DMS153 (cell line): ENCODE measurements at regions not wholly inside any gene's neighbourhood (a gene's known extent, or its start where the extent isn't known, plus 50 kb on each side); places are given as distances from the start of the nearest gene placed in this dataset.
"Not testable (repeated sequence)": the region's sequence is repeated elsewhere in the genome, so short reads cannot be mapped to it uniquely, and the experiment has no call there.

Experiments
- DNase-seq: peaks from one replicate; lab custom pipeline; 2025; lab: John Stamatoyannopoulos, UW

DNA sequence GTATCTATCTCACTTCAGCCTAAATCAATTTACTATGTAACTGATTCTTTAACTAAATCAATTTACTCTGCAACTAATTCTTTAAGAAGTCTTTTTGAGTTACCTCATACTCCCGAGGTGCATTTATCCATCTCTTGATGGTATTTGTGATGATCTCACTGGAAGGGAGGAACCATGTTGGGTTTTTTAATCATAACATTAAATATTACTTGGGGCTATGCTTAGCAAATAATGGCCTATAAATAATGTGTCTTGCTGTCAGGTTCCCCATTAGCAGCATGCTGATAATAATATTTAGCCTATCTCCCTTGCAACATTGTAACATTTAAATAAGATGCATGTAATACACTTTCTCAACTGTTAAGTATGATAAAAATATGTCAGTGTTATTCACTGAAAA, 411.3 kb downstream of the SLITRK1 start:
- no peak for DNase-seq

DNA sequence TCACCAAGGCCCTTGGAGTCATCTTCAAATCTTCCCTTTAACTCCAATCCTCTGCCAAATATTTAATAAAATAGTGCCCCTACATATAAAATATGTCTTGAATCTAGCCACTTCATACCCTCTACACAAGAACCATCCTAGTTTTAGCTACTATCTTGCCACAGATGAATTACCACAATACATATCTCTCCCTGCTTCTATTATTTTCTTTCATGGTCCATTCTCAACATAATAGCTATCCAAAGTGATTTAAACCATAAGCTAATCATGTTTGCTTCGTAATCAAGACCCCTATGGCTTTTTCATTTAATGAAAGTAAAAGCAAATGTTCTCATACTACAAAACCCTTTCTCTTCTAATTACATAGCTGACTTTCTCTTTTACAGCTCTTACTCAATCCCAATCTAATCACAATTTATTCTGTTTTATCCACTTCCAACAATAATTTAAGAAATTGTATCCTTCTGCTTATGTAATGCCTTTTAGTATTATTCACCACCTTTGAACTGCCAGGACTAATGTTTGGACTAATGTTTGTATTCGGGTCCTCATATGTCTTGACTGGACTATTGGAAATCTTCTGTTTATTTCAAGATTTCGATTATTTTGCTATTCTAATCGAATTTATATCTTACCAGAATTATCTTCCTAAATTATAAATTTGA, 412.0 kb downstream of the SLITRK1 start:
- DNase-seq, result no peak

DNA sequence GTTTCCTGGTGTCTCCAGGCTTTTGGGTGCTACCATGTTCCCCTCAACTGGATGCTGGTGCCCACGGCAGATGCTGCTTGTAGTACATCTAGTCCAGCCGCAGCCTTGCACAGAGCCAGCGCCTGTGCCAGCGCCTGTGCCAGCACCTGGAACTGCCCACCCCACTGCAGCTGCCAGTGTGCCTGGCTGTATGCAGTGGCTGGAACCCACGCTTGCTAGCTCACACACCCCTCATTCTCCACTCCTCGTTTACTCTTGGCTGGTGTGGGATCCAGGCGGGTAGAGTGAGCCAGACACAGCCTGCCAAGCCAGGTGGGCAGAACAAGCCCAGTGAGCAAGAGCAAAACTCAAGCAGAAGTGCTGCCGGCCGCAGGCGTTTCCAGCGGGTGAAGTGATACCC, 428.6 kb downstream of the SLITRK1 start:
- no peak for DNase-seq

DNA sequence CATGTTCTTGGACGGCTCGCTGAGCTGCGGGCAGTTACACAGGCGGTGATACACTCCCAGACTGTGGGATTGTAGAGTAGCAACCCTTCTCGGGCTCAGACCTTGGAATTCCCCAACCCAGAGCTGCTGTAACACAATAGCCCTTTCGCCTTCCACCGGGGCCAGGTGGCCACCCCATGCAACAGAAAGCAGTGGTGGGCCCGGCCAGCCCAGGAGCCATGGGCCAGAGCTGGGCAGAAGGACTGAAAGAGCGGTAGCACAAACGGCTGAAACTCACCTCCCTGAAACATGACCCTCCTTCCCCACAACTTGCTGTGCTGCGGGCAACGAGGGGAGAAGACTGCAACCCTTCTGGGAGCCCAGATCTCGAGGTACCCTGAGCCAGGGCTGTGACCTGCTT, 429.0 kb downstream of the SLITRK1 start:
- DNase-seq, result no peak

DNA sequence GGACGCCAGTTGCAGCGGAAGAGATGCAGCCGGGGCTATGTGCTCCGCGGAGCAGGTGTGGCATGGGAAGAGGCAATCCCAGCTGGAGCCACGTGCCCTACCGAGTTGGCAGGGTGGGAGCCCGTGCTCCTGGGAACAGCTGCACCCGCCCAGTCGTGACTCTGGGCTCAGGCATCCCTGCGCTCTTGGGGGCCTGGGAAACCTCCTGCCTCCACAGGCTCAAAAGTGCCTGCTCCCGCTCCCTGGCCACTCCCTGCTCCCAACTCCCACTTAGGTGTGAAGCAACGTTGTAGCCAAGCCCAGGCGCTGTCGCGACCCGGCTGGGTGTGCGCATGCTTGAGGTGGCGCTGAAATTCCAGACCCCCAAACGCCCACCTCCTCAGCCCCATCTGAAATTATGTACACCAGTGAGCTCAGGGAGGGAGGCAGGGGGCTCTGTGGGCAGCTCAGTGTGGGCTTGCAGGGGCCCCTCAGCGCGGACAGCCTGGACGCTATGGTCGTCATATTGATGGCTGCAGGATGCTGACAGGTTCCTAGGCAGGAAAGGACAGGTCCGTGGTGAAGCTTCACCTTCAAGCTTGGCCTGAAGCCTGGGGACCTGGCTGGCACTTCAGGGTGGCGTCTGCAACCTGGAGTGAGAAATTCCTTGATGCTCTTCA, 429.9 kb downstream of the SLITRK1 start:
- DNase-seq, result no peak

DNA sequence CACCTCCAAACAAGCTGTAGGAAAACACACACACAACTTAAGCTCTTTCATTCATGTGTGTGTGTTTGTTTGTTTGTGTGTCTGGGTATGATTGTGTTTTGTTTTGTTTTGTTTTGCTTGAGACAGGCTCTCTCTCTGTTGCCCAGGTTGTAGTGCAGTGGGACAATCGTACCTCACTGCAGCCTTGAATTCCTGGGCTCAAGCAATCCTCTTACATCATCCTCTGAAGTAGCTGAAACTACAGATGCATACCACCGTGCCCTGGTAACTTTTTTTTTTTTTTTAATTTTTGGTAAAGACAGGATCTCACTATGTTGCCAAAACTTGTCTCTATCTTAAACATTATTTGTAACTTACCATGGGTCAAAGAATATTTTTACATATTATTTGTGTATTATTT, 431.7 kb downstream of the SLITRK1 start:
- DNase-seq, result no peak

DNA sequence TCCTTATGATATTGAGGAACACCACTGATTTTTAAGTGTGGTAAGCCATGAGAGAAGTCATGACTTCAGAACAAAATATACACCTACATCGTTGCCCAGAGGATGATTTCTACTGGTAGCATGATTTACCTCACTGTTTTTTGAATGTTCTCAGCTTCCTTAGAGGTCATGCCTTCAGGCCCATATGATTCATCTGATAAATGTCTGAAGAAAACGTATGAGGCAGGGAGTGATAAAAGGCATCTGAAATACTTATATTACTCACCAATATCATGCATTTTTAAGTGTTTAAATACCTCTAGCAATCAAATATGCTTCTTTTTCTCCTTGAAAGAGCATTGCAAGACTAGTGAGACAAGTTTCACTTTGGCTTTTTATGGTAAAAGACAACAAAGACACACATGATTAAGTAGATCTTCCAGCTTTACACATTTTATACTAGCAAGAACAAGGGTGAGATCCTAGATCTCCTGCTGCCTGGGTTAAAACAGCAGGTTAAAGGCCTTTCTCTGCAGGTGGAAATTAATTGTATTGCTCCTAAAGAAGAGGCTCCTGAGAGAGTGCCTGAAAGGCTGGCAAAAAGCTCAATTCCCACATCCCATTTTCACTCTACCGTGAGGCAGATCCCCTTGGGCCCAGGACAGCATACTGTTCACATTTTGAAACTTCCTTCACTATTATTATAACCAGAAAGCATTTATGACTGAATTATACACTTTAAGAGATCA, 432.4 kb downstream of the SLITRK1 start:
- no peak for DNase-seq

DNA sequence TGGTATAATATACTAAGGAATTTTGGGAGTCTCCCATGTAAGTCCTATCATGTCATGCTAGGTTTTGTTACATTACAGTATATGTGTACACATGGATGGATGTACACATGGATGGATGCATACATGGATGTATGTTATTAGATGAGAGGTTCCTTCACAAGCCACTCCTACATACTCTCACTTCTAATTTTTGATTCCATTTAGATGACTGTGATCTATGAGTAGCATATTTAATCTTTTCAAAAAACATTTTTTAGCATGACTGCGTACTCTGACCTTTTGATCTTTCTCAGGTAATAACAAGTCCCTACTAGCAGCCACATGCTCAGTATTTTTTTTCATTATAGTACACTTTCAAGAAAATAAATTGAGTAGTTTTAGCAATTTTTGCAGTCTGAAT, 441.8 kb downstream of the SLITRK1 start:
- DNase-seq, result no peak

DNA sequence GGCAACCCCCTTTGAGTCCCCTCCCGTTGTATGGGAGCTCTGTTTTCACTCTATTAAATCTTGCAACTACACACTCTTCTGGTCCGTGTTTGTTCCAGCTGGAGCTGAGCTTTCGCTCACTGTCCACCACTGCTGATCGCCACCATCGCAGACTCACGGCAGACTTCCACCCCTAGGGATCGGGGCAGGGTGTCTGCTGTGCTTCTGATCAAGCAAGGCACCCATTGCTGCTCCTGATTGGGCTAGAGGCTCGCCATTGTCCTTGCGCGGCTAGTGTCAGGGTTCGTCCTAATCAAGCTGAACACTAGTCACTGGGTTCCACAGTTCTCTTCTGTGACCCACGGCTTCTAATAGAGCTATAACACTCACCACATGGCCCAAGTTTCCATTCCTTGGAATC, 442.8 kb downstream of the SLITRK1 start:
- DNase-seq, result not testable (repeated sequence)

DNA sequence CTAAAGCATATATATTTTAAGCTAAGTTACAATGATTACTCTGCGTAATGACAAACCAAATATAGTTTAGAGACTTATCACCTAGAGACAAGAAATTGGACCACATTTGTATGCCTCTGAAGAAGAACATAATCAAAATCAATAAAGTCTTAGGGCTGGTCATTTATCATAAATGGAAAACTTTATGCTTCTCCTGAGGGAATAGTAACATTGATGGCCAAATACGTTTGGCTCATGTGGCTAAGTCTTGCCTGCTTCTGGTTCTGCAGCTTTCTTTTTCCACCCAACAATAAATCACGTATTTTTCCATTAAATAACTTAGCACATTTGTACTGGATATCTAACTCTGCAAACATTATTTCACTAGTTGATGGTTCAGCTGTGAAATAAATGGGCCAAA, 458.4 kb downstream of the SLITRK1 start:
- no peak for DNase-seq

DNA sequence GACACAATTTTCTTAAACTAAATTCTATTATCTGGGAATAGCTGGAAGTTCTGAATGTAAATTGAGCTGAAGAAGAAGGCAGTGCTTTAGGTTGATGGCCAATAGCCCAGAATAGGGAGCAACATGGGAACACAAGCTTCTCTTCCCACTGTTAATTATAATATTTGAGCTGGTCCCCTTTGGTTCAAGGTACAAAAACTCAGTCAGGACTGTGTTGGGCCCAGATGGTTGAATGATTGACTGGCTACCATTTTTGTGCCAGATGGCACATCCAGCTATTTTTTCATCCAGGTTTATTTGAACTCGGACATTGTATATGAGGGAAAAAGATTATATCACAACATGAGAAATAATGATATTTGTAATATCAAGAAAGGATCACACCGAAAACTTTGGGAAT, 458.9 kb downstream of the SLITRK1 start:
- DNase-seq, result no peak

DNA sequence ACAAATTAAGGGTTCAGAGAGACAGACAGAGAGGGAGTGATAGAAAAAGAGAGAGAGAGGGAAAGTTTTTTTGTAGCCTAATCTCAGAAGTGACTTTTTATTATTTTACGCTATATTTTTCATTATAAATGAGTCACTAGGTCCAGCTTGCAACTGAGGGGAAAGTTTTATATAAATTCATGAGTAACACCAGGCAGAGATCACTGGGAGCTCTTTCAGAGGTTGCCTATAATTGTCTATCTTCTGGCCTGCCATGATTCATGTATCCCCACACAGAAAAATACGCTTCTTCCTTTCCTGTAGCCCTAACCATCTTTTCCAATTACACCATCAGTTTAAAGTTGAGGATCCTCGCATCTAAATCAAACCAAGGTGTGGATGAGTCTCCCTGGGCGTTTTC, 467.9 kb downstream of the SLITRK1 start:
- no peak for DNase-seq

DNA sequence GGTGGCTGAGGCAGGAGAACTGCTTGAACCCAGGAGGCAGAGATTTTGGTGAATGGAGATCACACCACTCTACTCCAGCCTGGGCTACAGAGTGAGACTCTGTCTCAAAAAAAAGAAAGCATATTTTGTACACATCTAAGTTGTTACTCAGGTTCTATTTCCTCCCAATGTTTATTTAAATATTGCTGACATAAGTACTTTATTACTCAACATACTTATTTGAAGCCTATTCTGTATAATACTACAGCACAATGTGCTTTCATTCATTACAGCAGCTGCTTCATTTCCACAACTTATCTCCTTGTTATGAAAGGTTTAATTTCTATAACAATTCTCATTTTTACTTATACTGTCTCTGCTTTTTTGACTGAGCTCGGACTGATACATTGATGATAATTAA, 495.7 kb downstream of the SLITRK1 start:
- DNase-seq, result no peak

DNA sequence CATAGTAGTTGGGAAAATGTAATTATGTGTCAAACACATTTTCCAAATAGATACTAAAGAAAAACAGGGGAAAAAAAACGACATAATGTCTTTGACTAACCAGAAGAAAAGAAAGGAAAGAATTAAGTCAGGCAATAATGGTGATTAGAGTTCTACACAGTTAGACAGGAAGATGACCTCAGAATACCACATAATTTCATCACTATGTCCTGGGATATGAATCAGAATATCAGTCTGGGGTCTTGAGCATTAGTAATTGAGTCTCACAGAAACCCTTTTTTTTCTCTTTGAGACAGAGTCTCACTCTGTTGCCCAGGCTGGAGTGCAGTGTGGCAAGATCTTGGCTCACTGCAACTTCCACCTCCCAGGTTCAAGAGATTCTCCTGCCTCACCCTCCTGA, 503.4 kb downstream of the SLITRK1 start:
- no peak for DNase-seq

DNA sequence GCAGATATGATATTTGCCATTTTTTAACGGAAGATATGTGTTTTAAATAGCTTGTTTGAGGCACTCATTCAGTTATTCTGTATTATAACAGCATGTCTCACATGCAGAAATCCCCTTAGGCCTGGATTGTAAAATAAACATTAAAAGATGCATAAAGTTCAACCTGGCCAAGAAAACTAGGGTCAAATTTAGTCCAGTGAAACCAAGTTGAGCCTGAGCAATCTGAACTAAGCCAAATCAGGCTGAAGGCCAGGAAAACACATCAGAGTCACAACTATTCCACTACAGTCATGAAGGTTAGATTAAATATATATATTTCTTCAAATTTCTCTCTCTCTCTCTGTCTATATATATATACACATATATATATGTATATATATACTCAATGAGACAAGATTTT, 504.8 kb downstream of the SLITRK1 start:
- no peak for DNase-seq

DNA sequence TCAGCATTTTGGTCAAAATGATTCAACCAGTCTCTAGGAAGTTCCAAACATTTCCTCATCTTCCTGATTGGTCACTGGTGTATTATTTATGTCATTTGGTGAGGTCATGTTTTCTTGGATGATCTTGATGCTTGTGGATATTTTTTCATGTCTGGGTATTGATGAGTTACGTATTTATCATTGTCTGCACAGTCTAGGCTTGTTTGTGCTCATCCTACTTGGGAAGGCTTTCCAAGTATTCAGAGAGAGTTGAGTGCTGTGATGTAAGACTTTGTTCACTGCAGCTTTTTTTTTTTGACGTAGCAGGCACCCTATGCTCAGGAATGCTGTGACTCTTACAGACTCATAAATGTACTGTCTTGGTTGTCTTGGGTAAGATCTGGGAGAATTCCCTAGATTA, 509.5 kb downstream of the SLITRK1 start:
- DNase-seq, result no peak

DNA sequence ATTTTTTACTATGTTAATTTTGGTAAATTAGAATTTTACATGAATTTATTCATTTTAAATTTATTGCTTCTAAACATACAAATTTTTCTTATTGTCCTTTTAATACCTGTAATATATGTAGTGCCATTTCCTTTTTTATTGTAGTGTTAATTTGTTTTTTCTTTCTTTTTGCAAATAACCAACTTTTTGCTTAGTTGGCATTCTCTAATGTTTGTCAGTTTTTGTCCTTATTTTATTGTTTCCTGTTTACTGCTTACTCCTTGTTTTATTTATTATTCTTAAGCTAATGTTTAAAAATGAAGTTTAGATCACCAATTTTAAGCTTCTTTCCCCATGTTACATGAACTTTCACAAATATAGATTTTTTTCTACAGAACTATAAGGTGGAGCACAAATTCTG, 516.6 kb downstream of the SLITRK1 start:
- DNase-seq, result no peak

DNA sequence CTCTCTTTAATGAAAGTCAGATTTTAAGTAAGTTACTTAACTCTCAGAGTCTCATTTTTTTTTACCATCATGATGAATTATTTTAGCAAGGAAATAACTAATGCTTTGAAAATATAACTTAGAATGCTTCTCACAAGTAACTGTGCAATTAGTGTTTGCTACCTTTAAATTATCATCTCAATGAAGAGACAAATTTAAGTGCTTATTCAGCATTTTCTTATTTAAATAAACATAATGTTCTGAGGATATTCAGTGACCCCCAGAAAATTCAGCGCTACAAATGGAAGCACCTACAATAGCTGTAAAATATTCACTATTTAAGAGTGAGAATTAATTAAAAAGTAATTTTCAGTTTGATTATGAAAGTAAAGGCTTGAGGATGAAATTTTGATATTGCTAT, 527.2 kb downstream of the SLITRK1 start:
- no peak for DNase-seq

DNA sequence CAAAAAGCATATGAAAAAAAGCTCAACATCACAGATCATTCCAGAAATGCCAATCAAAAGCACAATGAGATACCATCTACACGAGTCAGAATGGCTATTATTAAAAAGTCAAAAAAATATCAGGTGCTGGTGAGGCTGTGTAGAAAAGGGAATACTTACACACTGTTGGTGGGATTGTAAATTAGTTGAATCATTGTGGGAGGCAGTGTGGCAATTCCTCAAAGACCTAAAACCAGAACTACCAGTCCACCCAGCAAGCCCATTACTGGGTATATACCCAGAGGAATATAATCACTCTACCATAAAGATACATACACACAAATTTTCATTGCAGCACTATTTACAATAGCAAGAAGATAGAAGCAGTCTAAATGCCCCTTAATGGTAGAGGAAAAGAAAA, 529.9 kb downstream of the SLITRK1 start:
- no peak for DNase-seq

DNA sequence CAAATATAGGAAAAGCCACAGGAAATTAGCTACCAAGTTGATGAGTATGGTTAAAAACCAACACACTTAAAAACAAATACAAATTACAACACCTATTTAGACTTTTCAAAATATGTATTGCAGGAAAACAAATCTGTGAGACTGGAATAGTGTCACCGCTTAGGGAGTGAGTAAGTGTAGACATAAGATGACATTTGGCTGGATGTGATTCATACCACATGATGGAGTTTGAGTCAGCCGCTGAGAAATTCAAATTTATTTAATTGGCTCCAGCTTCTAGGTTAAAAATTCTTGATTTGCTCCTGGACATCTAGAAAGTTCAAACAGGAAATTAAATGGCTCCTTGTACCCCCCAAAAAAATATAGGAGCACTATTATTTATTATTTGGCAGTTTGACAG, 531.7 kb downstream of the SLITRK1 start:
- no peak for DNase-seq

DNA sequence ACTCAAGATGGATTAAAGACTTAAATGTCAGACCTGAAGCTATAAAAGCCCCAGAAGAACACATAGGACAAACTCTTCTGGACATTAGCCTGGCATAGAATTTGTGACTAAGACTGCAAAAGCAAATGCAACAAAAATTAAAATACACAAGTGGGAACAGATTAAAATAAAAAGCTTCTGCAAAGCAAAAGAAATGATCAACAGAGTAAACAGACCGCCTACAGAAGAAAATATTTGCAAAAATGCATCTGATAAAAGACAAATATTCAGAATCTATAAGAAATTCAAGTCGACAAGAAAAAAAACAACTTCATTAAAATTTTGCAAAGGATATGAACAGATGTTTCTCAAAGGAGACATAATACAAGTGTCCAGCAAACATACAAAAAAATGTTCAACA, 537.8 kb downstream of the SLITRK1 start:
- no peak for DNase-seq

DNA sequence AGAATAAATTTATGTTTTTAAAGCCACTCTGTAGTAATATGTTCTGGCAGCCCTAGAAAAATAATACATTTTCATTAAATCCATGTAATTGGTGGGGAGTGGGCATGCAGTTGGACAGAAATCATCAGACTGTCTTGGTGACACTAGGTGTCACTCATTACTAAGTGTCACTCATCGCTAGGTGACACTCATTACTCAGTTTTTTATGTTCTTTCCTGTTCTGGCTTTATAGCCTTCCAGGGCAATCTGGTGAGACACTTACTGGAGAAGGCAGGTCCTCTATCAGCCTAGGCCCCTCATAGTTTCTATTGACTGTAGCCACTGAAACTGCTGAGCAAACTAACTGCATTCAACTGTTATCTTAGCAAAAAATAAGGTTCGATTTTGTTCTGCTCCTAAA, 542.1 kb downstream of the SLITRK1 start:
- no peak for DNase-seq

DNA sequence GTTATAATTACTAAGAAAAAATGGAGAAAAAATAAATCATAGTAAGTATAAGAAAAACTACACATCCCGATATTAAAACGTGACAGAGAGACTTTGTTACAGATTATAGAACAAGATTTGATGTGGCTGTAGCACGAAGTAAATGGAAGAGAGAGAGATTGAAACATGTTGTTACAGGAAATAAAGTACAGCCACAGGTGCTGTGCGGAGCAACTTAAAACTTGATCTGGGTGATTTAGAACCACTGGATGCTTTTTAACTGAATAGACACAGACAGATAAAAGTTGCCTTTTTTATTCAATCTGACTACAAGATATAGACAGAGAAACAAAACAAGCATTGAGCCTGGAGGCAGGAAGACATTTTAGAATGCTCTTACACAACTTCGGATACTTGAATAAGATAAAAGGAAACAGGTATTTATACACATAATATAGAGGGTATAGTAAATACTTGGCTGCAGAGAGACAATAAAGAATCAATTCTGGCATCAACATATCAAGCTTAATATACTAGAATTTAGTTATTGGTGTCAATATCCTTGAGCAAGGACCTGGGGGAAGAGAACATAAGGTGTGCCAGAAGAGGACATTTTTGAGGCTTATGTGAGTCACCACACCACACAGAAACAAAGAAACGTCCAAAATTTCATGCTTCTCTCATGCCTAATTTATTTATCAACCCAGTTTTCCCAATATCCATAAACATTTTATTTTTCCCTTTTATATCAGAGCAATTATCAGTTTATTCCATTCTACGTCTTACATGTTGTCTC, 548.5 kb downstream of the SLITRK1 start:
- DNase-seq, result no peak
